ENCODE measurements at regions not wholly inside any gene's neighbourhood (a gene's known extent, or its start where the extent isn't known, plus 50 kb on each side); places are given as distances from the start of the nearest gene placed in this dataset.

DNA sequence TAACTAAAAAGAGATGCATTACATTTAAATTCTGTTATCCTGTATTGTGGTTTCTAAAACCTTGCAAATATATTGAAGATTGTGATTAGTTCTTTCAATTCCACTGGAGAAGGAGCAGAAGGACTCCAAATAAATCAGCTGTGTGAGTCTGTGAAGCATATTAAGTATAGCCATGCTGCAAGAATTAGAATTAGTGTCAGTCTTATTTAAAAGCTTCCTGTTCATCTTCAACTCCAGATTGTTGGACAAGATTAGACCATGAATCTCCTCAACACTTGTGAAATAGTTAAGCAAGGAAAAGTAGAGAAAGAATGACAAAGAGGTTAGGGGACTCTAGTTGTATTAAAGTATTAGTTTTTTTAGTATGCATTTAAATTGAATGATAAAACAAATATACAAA lies 92.5 kb upstream of the LRP1B start:
- no peaks in the 10 kb centered on the region for H3K27me3 Mint-ChIP-seq (ENCODE audit: low read depth)
- Histone ChIP-seq H3T11ph (ENCODE audit: low read length) (no peak overlapping the region), H2AFZ (ENCODE audit: low read length) (no peak overlapping the region)

More for the DNA sequence above, 92.5 kb upstream of the LRP1B start:
- H2BK12ac ChIP-seq (ENCODE audit: insufficient read length, low read depth, low read length) = no peak overlapping the region
- no peak overlapping the region for H4K91ac ChIP-seq (ENCODE audit: insufficient read length, low read depth, low read length)
- H2BK20ac ChIP-seq (ENCODE audit: low read depth, low read length, poor library complexity, severe bottlenecking) = no peak overlapping the region
- no peak overlapping the region for H3K23ac ChIP-seq (ENCODE audit: insufficient read length, low read depth, low read length)
- no peak overlapping the region for H3K4ac ChIP-seq (ENCODE audit: low read depth, low read length)
- Mint-ChIP-seq H3K27ac (no peak overlapping the region), H3K4me1 (no peaks in the 10 kb centered on the region), H3K36me3 (ENCODE audit: insufficient read depth in 1 of 3, low read depth in 3 of 3) (no peaks in the 10 kb centered on the region), H3K4me3 (no peak overlapping the region), H3K9me3 (no peaks in the 10 kb centered on the region)
- H4K5ac ChIP-seq (ENCODE audit: insufficient read length, low read depth, low read length) = no peak overlapping the region
- H3K23me2 ChIP-seq (ENCODE audit: insufficient read length, low read depth, low read length, poor library complexity, severe bottlenecking) = no peaks in the 10 kb centered on the region
- no peak overlapping the region for H3K56ac ChIP-seq (ENCODE audit: insufficient read length, low read depth, low read length)
- TF ChIP-seq, protein P1, sequence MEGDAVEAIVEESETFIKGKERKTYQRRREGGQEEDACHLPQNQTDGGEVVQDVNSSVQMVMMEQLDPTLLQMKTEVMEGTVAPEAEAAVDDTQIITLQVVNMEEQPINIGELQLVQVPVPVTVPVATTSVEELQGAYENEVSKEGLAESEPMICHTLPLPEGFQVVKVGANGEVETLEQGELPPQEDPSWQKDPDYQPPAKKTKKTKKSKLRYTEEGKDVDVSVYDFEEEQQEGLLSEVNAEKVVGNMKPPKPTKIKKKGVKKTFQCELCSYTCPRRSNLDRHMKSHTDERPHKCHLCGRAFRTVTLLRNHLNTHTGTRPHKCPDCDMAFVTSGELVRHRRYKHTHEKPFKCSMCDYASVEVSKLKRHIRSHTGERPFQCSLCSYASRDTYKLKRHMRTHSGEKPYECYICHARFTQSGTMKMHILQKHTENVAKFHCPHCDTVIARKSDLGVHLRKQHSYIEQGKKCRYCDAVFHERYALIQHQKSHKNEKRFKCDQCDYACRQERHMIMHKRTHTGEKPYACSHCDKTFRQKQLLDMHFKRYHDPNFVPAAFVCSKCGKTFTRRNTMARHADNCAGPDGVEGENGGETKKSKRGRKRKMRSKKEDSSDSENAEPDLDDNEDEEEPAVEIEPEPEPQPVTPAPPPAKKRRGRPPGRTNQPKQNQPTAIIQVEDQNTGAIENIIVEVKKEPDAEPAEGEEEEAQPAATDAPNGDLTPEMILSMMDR (conservative IDR thresholded peaks at IDR 0.05) = no peak
- no peak for DNase-seq
- no peak overlapping the region for H3K9ac ChIP-seq (ENCODE audit: extremely low read depth, insufficient read length, low read length)
- H3K14ac ChIP-seq (ENCODE audit: insufficient read depth, low read length) = no peak overlapping the region
- no peaks in the 10 kb centered on the region for H3K79me2 ChIP-seq (ENCODE audit: insufficient read depth, low read length)
- no peaks in the 10 kb centered on the region for H3K27me3 ChIP-seq (ENCODE audit: insufficient read depth, low read length)
- no peaks in the 10 kb centered on the region for H3K9me3 ChIP-seq (ENCODE audit: control insufficient read depth, low read depth, low read length)
- H2BK120ac ChIP-seq (ENCODE audit: low read depth, low read length, poor library complexity, severe bottlenecking) = no peak overlapping the region
- H2AK5ac ChIP-seq (ENCODE audit: insufficient read length, low read length) = no peak overlapping the region
- H4K8ac ChIP-seq (replicated peaks; ENCODE audit: insufficient read length, low read depth, low read length) = no peak overlapping the region
- no peak overlapping the region for H2BK5ac ChIP-seq (ENCODE audit: insufficient read length, low read length)
- no peaks in the 10 kb centered on the region for H4K20me1 ChIP-seq (ENCODE audit: control insufficient read depth, insufficient read depth, insufficient read length)
- H3K27ac ChIP-seq (ENCODE audit: insufficient read length, low read depth, low read length) = no peak overlapping the region
- H3K18ac ChIP-seq (ENCODE audit: insufficient read length, low read depth, low read length) = no peak overlapping the region
- no peak overlapping the region for H2BK15ac ChIP-seq (ENCODE audit: low read depth, low read length)
- H3K4me2 ChIP-seq (ENCODE audit: insufficient read depth, insufficient read length, low read length) = no peak overlapping the region
- no peaks in the 10 kb centered on the region for H3K4me1 ChIP-seq (ENCODE audit: insufficient read depth, low read length)
- H3K79me1 ChIP-seq (ENCODE audit: insufficient read depth, low read depth, low read length, poor library complexity, severe bottlenecking) = no peaks in the 10 kb centered on the region

Data from H9 (cell line).